HepG2 (cell line): ENCODE measurements at regions not wholly inside any gene's neighbourhood (a gene's known extent, or its start where the extent isn't known, plus 50 kb on each side); places are given as distances from the start of the nearest gene placed in this dataset.
"Not testable (repeated sequence)": the region's sequence is repeated elsewhere in the genome, so short reads cannot be mapped to it uniquely, and the experiment has no call there.

Source experiments
- ATAC-seq: fragments of 200-7000 bp; cut with Tn5 transposase; 3 replicates; pipeline ENCODE4 v1.9.1; 2020; ENCODE audit warnings: mild to moderate bottlenecking, moderate library complexity
- BruUV-seq: library from RNA; stranded (reverse); fragments of 400-500 nt; replicated peaks from 2 replicates; lab custom pipeline; 2021; lab: Mats Ljungman, UMichigan
- CTCF ChIA-PET: fragments of 300-600 bp; formaldehyde crosslinking; extraction: SDS; loops from one replicate; lab custom pipeline; 2021; ENCODE audit warnings: low total read pairs, inconsistent platforms, low intra/inter-chr PET ratio; lab: Yijun Ruan, JAX
- POLR2A ChIA-PET: fragments of 350-600 bp; sonication (Branson Sonifier 250); formaldehyde crosslinking; loops from one replicate; lab custom pipeline; 2020; ENCODE audit warnings: antibody characterized with exemption, inconsistent platforms; lab: Yijun Ruan, JAX
- DNase-seq: peaks from one replicate; pipeline ENCODE4 v3.0.0-alpha.2; 2015; ENCODE audit warnings: low spot score
- FAIRE-seq: peaks from 3 replicates; lab custom pipeline; 2011; peaks lifted over from hg19 to GRCh38; lab: Jason Lieb, UNC
- H2AFZ ChIP-seq: one replicate; pipeline ENCODE4 v1.6.1; 2011; ENCODE audit warnings: low read length, inconsistent platforms
- H3K27ac ChIP-seq: fragments of 300-600 bp; 3 replicates; pipeline ENCODE4 v1.8.0; 2011; ENCODE audit warnings: mixed run types, mild to moderate bottlenecking, mixed read lengths, low read length, inconsistent platforms; ENCODE audit not compliant: insufficient read depth; ENCODE audit errors: extremely low read length
- H3K27me3 ChIP-seq, 2 experiments: fragments of 200-600 bp in 1 of 2; 2 replicates in 1 of 2; 3 replicates in 1 of 2; pipeline versions ENCODE4 v1.6.0 to v1.8.0; 2011; ENCODE audit warnings: low read length in 2 of 2, mild to moderate bottlenecking in 2 of 2, moderate library complexity in 2 of 2, inconsistent platforms in 1 of 2; ENCODE audit not compliant: insufficient read depth in 2 of 2, control insufficient read depth in 1 of 2
- H3K36me3 ChIP-seq, 2 experiments: fragments of 200-600 bp in 1 of 2; replicated peaks in 1 of 2; 2 replicates in 1 of 2; 3 replicates in 1 of 2; pipeline versions ENCODE4 v1.5.1 to v1.8.0; 2011; ENCODE audit warnings: low read length in 2 of 2, inconsistent platforms in 1 of 2; ENCODE audit not compliant: insufficient read depth in 2 of 2, control insufficient read depth in 1 of 2
- H3K4me1 ChIP-seq: 2 replicates; pipeline ENCODE4 v1.5.1; 2012; ENCODE audit warnings: low read length, inconsistent platforms; ENCODE audit not compliant: insufficient read depth
- H3K4me2 ChIP-seq: 2 replicates; pipeline ENCODE4 v1.6.0; 2011; ENCODE audit warnings: low read depth, low read length, inconsistent platforms
- H3K4me3 ChIP-seq, 3 experiments: fragments of 200-600 bp in 1 of 3; sonication (generic), shearing (Covaris generic) in 1 of 3; replicated peaks in 1 of 3; 2 replicates each; pipeline ENCODE4 v1.5.1; 2011 to 2016; ENCODE audit warnings: low read length in 3 of 3, inconsistent platforms in 2 of 3, low read depth in 2 of 3, mild to moderate bottlenecking in 2 of 3, control low read depth in 1 of 3, mixed read lengths in 1 of 3; ENCODE audit not compliant: insufficient read depth in 1 of 3
- H3K79me2 ChIP-seq: one replicate; pipeline ENCODE4 v1.6.1; 2011; ENCODE audit warnings: low read length, inconsistent platforms; ENCODE audit not compliant: insufficient read depth
- H3K9ac ChIP-seq: 2 replicates; pipeline ENCODE4 v1.6.0; 2011; ENCODE audit warnings: mild to moderate bottlenecking, low read depth, low read length, inconsistent platforms; ENCODE audit not compliant: insufficient read depth
- H3K9me3 ChIP-seq: 2 replicates; pipeline ENCODE4 v1.5.1; 2012; ENCODE audit warnings: mild to moderate bottlenecking, low read length
- H4K20me1 ChIP-seq: 2 replicates; pipeline ENCODE4 v1.6.0; 2011; ENCODE audit warnings: inconsistent platforms, mild to moderate bottlenecking, low read length, moderate library complexity; ENCODE audit not compliant: insufficient read depth
- ERF ChIP-seq: IDR thresholded peaks from 2 replicates; pipeline ENCODE4 v1.6.1; 2018; ENCODE audit warnings: missing biosample characterization, missing genetic modification reagents
- PRMT3 ChIP-seq: sonication (generic); formaldehyde crosslinking; IDR thresholded peaks from 2 replicates; pipeline ENCODE4 v1.8.1; 2022; ENCODE audit warnings: low read depth, mild to moderate bottlenecking, moderate library complexity, missing genetic modification reagents, borderline replicate concordance
- RARA ChIP-seq: IDR thresholded peaks from 2 replicates; pipeline ENCODE4 v1.6.1; 2016; ENCODE audit warnings: missing genetic modification reagents, missing compliant biosample characterization
- ZBTB38 ChIP-seq: sonication (generic); formaldehyde crosslinking; IDR thresholded peaks from 2 replicates; pipeline ENCODE4 v1.5.1; 2020; ENCODE audit warnings: mild to moderate bottlenecking, missing genetic modification reagents
- ZFP1 ChIP-seq: IDR thresholded peaks from 2 replicates; pipeline ENCODE4 v1.6.1; 2016
- WGBS: methylation state at CpG from one replicate; pipeline ENCODE4 v1.1.6; 2017; ENCODE audit warnings: low lambda C conversion rate; 5-methylcytosine and 5-hydroxymethylcytosine counted together
- in situ Hi-C: cut with HindIII; loops from 2 replicates; pipeline ENCODE4 v1.10.0; 2017; ENCODE audit warnings: low pct_unique_long_range_greater_than_20kb; ENCODE audit not compliant: extremely low pct_ligation_motif_present
- intact Hi-C: fragments of 100-400 bp; cut with micrococcal nuclease; formaldehyde crosslinking; loops from one replicate; pipeline ENCODE4 v1.10.0; 2022; ENCODE audit not compliant: unreplicated experiment
- TF ChIP-seq, protein P1 (sequence below): IDR thresholded peaks from 2 replicates; pipeline ENCODE4 v1.6.1; 2016; ENCODE audit warnings: missing biosample characterization, missing genetic modification reagents, low read depth
- TF ChIP-seq, protein P2 (sequence below): sonication (generic); formaldehyde crosslinking; IDR thresholded peaks from 2 replicates; pipeline ENCODE4 v1.4.0; 2020; ENCODE audit warnings: missing genetic modification reagents, borderline replicate concordance
- TF ChIP-seq, protein P3 (sequence below): sonication (generic); formaldehyde crosslinking; conservative IDR thresholded peaks from 2 replicates; pipeline ENCODE4 v1.8.1; 2023; ENCODE audit warnings: missing genetic modification reagents

DNA sequence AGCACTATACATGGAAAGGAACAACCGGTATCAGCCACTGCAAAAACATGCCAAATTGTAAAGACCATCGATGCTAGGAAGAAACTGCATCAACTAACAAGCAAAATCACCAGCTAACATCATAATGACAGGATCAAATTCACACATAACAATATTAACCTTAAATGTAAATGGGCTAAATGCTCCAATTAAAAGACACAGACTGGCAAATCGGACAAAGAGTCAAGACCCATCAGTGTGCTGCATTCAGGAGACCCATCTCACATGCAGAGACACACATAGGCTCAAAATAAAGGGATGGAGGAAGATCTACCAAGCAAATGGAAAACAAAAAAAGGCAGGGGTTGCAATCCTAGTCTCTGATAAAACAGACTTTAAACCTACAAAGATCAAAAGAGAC, 413.8 kb downstream of the ZEB2 start:
- H3K27me3 ChIP-seq, BruUV-seq, H3K4me1 ChIP-seq, H3K36me3 ChIP-seq, DNase-seq, H2AFZ ChIP-seq, ATAC-seq, H3K4me3 ChIP-seq, intact Hi-C loops, in situ Hi-C loops, H3K9ac ChIP-seq, H3K79me2 ChIP-seq, POLR2A ChIA-PET, H4K20me1 ChIP-seq, CTCF ChIA-PET, H3K27ac ChIP-seq, FAIRE-seq, H3K4me2 ChIP-seq: not testable (repeated sequence)
- peaks cover 22% of the 10 kb centered on the region; the same call in 1 of the 2 replicates for H3K9me3 ChIP-seq
- WGBS, result 6% methylated on average over 2 of the region's 3 CpGs

DNA sequence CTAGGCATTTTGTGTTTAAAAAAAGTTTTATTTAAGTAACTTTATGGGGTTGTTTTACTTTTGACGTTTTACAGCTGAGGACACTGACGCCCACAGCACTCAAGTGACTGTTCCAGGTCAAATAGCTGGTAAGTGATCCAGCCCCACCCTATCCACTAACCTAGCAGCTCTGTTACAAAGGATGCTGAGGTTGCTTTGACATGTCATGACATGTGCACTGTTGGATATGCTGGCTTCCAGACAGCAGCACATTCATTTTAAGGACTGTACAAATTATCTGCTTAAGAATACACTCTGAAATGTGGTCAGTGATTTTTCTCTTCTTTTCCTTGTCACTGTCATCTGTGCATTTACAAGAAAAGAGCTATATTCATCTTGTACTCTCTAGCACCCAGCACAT, 417.5 kb downstream of the ZEB2 start:
- CTCF ChIA-PET, result no interaction called here
- intact Hi-C loops, result no loop called here

More for the DNA sequence above, 417.5 kb downstream of the ZEB2 start:
- no peak overlapping the region for H3K27ac ChIP-seq
- no peak for ATAC-seq
- no peak overlapping the region for H3K4me2 ChIP-seq
- no peaks in the 10 kb centered on the region for H4K20me1 ChIP-seq
- no peaks in the 10 kb centered on the region for H3K4me1 ChIP-seq
- no peaks in the 10 kb centered on the region for H3K27me3 ChIP-seq
- H3K4me3 ChIP-seq, result no peak overlapping the region
- in situ Hi-C loops, result no loop called here
- H3K9me3 ChIP-seq, result peaks cover 22% of the 10 kb centered on the region; the same call in 1 of the 2 replicates
- WGBS, result 47% methylated on average over 2 of the region's 2 CpGs
- no peak for DNase-seq
- no peak overlapping the region for H3K9ac ChIP-seq
- H3K79me2 ChIP-seq, result no peaks in the 10 kb centered on the region
- TF ChIP-seq ZFP1 (CRISPR knock-in tag) (no peak), ERF (CRISPR knock-in tag) (no peak), PRMT3 (CRISPR knock-in tag) (no peak), RARA (CRISPR knock-in tag) (no peak), ZBTB38 (CRISPR knock-in tag) (no peak)
- TF ChIP-seq, protein P1, sequence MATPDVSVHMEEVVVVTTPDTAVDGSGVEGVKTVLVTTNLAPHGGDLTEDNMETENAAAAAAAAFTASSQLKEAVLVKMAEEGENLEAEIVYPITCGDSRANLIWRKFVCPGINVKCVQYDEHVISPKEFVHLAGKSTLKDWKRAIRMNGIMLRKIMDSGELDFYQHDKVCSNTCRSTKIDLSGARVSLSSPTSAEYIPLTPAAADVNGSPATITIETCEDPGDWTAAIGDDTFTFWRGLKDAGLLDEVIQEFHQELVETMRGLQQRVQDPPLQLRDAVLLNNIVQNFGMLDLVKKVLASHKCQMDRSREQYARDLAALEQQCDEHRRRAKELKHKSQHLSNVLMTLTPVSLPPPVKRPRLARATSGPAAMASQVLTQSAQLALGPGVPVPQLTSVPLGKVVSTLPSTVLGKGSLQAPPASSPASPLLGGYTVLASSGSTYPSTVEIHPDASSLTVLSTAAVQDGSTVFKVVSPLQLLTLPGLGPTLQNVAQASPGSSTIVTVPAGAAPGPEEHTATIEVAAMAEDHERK (CRISPR knock-in tag), result no peak
- TF ChIP-seq, protein P2, sequence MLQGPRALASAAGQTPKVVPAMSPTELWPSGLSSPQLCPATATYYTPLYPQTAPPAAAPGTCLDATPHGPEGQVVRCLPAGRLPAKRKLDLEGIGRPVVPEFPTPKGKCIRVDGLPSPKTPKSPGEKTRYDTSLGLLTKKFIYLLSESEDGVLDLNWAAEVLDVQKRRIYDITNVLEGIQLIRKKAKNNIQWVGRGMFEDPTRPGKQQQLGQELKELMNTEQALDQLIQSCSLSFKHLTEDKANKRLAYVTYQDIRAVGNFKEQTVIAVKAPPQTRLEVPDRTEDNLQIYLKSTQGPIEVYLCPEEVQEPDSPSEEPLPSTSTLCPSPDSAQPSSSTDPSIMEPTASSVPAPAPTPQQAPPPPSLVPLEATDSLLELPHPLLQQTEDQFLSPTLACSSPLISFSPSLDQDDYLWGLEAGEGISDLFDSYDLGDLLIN (CRISPR knock-in tag), result no peak
- TF ChIP-seq, protein P3, sequence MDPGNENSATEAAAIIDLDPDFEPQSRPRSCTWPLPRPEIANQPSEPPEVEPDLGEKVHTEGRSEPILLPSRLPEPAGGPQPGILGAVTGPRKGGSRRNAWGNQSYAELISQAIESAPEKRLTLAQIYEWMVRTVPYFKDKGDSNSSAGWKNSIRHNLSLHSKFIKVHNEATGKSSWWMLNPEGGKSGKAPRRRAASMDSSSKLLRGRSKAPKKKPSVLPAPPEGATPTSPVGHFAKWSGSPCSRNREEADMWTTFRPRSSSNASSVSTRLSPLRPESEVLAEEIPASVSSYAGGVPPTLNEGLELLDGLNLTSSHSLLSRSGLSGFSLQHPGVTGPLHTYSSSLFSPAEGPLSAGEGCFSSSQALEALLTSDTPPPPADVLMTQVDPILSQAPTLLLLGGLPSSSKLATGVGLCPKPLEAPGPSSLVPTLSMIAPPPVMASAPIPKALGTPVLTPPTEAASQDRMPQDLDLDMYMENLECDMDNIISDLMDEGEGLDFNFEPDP, result no peak
- POLR2A ChIA-PET, result no interaction called here
- no peak for FAIRE-seq
- H3K36me3 ChIP-seq, result no peaks in the 10 kb centered on the region
- BruUV-seq, result no TSS peak
- H2AFZ ChIP-seq, result no peak overlapping the region
